Ovary (tissue), 3 donors: ENCODE measurements at regions not wholly inside any gene's neighbourhood (a gene's known extent, or its start where the extent isn't known, plus 50 kb on each side); places are given as distances from the start of the nearest gene placed in this dataset.
"Not testable (repeated sequence)": the region's sequence is repeated elsewhere in the genome, so short reads cannot be mapped to it uniquely, and the experiment has no call there.

Experiments used
- CTCF ChIP-seq, 3 donors: fragments of 450-650 bp in 2 of 3; fragments of 200-600 bp in 1 of 3; IDR thresholded peaks; one replicate each; pipeline versions ENCODE4 v1.5.1 to v1.8.0; 2016 to 2022; ENCODE audit warnings: antibody characterized with exemption in 3 of 3, mild to moderate bottlenecking in 1 of 3
- EP300 ChIP-seq: sonication (generic); formaldehyde crosslinking; IDR thresholded peaks from one replicate; pipeline ENCODE4 v1.6.1; 2017; ENCODE audit warnings: antibody characterized with exemption
- POLR2A ChIP-seq: fragments of 450-650 bp; IDR thresholded peaks from one replicate; pipeline ENCODE4 v1.6.1; 2017; ENCODE audit warnings: antibody characterized with exemption, mild to moderate bottlenecking, moderate library complexity
- donor health status: DM: no; HTN: no; CAD: no.

GRCh38 chr21:10384304-10384861 lies 137.0 kb upstream of the TPTE start:
- TF ChIP-seq POLR2A; CTCF (IDR thresholded peaks at IDR 0.05); EP300: not testable (repeated sequence)
